NT2/D1 (cell line): ENCODE measurements at regions not wholly inside any gene's neighbourhood (a gene's known extent, or its start where the extent isn't known, plus 50 kb on each side); places are given as distances from the start of the nearest gene placed in this dataset.

ENCODE experiments used
- DNase-seq: peaks from one replicate; pipeline ENCODE4 v3.0.0-alpha.2; 2011; ENCODE audit warnings: low read depth, low spot score
- H3K27me3 ChIP-seq: 2 replicates; pipeline ENCODE4 v1.6.0; 2011; ENCODE audit warnings: mild to moderate bottlenecking; ENCODE audit not compliant: insufficient read length, insufficient read depth
- H3K36me3 ChIP-seq: 2 replicates; pipeline ENCODE4 v1.6.1; 2011; ENCODE audit warnings: mild to moderate bottlenecking, low read length, mixed read lengths; ENCODE audit not compliant: insufficient read depth, insufficient read length
- H3K4me1 ChIP-seq: 2 replicates; pipeline ENCODE4 v1.5.1; 2011; ENCODE audit not compliant: insufficient read depth, insufficient read length
- H3K4me3 ChIP-seq: 2 replicates; pipeline ENCODE4 v1.5.1; 2011; ENCODE audit warnings: low read depth; ENCODE audit not compliant: insufficient read length
- H3K9ac ChIP-seq: 2 replicates; pipeline ENCODE4 v1.6.0; 2011; ENCODE audit warnings: low read depth; ENCODE audit not compliant: insufficient read length
- H3K9me3 ChIP-seq: 2 replicates; pipeline ENCODE4 v1.5.1; 2011; ENCODE audit warnings: mild to moderate bottlenecking, low read length; ENCODE audit not compliant: insufficient read depth
- SUZ12 ChIP-seq: IDR thresholded peaks from 2 replicates; pipeline ENCODE4 v1.6.1; 2011; ENCODE audit not compliant: insufficient read length, insufficient read depth; ENCODE audit errors: extremely low read depth
- YY1 ChIP-seq: IDR thresholded peaks from 2 replicates; pipeline ENCODE4 v1.6.1; 2011; ENCODE audit not compliant: insufficient read length, insufficient read depth
- ZNF274 ChIP-seq: IDR thresholded peaks from 2 replicates; pipeline ENCODE4 v1.6.1; 2011; ENCODE audit warnings: mild to moderate bottlenecking, low read depth, low read length

DNA sequence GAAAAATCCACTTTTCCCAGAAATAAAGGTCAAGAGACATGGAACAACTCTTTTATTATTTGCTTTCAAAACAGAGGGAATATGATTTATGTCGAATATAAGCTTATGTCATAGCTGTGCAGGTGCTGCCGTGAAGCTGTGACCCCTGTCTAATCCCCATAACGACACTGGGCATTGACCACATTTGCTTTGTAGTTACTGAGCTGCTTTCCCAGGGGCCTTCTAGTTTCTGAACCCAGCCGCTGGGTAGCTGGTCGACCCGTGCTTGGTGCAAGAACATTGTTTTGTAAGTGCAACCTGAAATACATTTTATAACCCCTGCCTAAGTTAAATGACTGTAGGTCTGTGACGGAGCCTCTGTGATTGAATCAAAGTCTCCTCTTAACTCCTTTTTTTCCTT lies 144.9 kb upstream of the HDAC9 start:
- no peaks in the 10 kb centered on the region for H3K36me3 ChIP-seq
- no peaks in the 10 kb centered on the region for H3K4me1 ChIP-seq
- H3K27me3 ChIP-seq, result no peaks in the 10 kb centered on the region
- H3K4me3 ChIP-seq, result no peak overlapping the region
- no peaks in the 10 kb centered on the region for H3K9me3 ChIP-seq
- TF ChIP-seq SUZ12 (no peak), YY1 (no peak), ZNF274 (no peak)
- no peak for DNase-seq
- no peak overlapping the region for H3K9ac ChIP-seq

DNA sequence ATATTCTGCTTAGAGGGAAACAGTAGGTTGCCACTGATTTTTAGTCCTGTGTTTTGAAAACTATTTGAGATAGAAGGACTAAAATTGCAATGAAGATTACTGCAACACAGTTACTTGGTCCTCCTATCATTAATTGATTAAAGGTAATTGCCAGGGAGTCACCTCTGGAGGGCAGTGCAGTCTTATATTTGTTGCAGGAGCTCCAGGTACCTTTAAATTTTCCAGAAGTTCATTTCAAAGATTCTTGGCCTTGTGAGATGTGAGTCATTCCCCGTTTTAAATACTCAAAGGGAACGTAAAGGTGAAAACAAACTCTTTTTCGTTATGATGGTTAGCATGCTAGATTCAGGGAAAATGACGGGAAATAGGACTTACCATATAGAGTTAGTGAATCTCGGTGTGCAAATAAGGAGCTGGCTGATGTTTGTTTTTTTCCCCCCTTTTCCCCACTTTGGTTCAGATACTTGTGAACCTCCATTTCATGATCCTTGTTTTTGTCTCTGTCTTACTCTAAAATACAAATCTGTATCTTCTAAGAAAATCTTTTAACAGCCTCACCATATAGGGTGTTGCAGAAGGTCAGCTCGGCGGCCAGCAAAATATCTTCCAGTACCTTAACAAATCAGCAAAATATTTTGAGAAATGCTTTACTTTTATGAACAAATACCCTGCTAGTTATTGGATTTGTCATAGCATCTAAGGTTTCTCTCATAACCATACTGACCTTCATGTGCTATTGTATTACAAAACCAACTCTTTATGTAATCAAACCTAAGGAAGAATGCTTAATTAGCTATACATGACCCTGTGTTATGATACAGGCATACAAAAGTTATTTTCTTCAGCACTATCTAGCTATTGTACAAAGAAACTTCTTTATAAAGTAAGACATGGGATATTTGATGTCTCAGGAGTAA lies 143.0 kb upstream of the HDAC9 start:
- TF ChIP-seq SUZ12, result no peak
- TF ChIP-seq YY1, result no peak
- TF ChIP-seq ZNF274, result no peak
- peak; percentile 47 for DNase-seq

DNA sequence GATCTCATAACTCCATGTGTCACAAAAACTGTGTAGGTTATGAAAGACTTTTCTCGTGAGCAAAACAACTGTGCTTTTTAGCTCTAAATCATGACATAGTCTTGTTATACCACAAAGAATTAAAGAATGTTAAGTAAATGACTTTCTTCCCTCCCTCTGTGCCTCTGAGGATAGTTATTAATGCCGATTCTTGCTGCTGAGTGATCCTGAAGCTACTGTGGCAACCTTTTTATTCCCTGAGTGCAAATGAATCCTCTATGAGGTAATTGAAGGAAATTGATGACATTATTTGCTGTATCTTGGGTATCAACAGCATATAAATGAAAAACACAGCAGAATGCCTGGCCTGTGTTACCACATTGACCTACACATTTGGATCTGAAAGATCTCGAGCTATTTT lies 142.2 kb upstream of the HDAC9 start:
- no peak for DNase-seq
- Histone ChIP-seq H3K4me3 (no peak overlapping the region), H3K27me3 (no peaks in the 10 kb centered on the region), H3K4me1 (no peaks in the 10 kb centered on the region), H3K9ac (no peak overlapping the region), H3K36me3 (no peaks in the 10 kb centered on the region), H3K9me3 (no peaks in the 10 kb centered on the region)
- TF ChIP-seq ZNF274 (no peak), YY1 (no peak)

More for the DNA sequence above, 143.0 kb upstream of the HDAC9 start:
- no peaks in the 10 kb centered on the region for H3K36me3 ChIP-seq
- no peaks in the 10 kb centered on the region for H3K4me1 ChIP-seq
- no peak overlapping the region for H3K4me3 ChIP-seq
- H3K9me3 ChIP-seq, result no peaks in the 10 kb centered on the region
- no peak overlapping the region for H3K9ac ChIP-seq
- H3K27me3 ChIP-seq, result no peaks in the 10 kb centered on the region

DNA sequence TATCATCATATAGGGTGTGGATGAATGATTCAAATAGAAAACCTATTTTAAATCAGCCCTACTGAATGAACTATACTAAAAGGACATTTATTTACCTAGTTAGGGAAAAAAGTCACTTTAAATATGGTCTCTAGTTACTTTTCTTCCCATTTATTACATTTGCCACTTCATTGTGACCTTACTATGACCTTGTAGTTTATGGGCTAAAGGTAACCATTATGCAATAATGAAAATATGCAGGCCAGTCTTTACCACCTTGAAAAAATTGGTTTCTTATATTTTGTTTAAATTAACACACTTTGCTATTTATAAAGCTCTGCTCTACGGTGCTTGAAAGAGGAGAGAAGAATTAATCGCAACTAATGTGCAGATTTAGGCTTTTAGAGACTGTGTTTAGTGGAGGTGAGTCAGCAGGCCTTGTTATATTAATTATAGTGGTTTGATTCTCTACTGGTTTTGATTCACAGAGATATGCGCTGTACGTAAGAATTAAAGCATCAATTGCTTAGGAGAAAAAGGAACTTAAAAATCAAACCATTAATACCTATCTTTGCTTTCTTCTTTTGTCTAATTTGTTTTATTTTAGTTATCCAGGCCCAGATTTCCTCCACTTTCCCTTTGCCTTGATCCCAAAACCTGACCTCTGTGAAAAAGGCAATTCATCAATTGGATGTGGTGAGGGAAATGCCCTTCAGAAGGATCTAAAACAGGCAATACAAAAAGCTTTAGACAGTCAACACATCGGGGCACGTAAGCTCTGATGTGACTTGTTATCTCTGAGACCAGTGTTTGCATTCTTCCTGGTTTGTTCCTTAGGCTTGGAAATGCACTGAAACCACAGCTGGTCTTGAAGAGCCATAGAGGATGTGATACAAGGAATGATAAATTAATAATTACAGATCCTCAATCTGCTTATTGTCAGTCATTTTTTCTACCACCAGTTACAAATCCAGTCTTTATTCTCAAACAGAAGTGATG lies 141.2 kb upstream of the HDAC9 start:
- H3K4me3 ChIP-seq, result no peak overlapping the region
- no peak for TF ChIP-seq ZNF274
- no peak for TF ChIP-seq YY1
- no peak for TF ChIP-seq SUZ12
- H3K9ac ChIP-seq, result no peak overlapping the region
- DNase-seq, result no peak
- no peaks in the 10 kb centered on the region for H3K4me1 ChIP-seq
- H3K9me3 ChIP-seq, result no peaks in the 10 kb centered on the region
- H3K27me3 ChIP-seq, result no peaks in the 10 kb centered on the region
- no peaks in the 10 kb centered on the region for H3K36me3 ChIP-seq

DNA sequence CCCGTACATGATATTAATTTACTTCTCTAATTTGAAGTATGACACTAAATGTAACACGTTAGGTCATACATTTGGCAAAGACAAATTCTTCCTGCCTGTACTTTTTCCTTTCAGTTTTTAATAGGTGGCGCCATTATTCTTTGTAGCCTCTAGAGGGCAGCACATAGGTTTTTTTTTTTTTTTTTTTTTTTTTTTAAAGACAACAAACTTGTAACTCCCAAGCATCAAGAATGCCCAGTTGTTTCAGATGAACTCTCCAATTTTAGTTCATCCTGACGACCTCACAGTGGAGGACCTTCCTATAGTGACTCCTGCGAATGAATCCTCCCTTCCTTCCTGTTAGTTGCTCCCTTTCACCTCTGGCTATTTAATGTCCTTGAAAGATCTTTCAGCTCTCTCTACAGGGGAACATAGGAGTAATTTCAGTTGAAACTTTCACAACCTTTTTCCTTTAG lies 139.3 kb upstream of the HDAC9 start:
- H3K9ac ChIP-seq, result no peak overlapping the region
- no peak overlapping the region for H3K4me3 ChIP-seq
- H3K36me3 ChIP-seq, result no peaks in the 10 kb centered on the region
- H3K4me1 ChIP-seq, result no peaks in the 10 kb centered on the region
- no peak for DNase-seq
- H3K9me3 ChIP-seq, result no peaks in the 10 kb centered on the region
- TF ChIP-seq SUZ12 (no peak), ZNF274 (no peak), YY1 (no peak)
- no peaks in the 10 kb centered on the region for H3K27me3 ChIP-seq

DNA sequence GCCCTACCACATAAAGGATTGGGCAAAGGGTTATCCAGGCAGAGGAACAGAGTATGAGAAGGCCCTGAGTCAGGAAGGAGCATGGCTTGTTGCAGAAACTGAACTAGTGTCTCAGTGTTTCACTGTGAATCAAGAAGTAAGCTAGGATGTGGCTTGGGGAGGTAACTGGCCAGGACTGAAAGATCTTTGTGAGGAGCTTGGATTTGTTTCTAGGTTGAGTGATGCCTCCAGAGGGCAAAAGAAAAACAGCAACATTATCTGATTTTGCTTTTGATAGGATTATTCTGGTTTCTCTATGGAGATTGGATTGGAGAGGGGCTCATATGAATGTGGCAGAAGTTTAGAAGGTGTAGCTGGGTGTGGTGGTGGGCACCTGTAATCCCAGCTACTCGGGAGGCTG lies 137.9 kb upstream of the HDAC9 start:
- H3K27me3 ChIP-seq, result no peaks in the 10 kb centered on the region
- DNase-seq, result no peak
- no peaks in the 10 kb centered on the region for H3K36me3 ChIP-seq
- no peak overlapping the region for H3K4me3 ChIP-seq
- H3K4me1 ChIP-seq, result no peaks in the 10 kb centered on the region
- no peak overlapping the region for H3K9ac ChIP-seq
- H3K9me3 ChIP-seq, result no peaks in the 10 kb centered on the region
- no peak for TF ChIP-seq YY1
- no peak for TF ChIP-seq SUZ12
- TF ChIP-seq ZNF274, result no peak

DNA sequence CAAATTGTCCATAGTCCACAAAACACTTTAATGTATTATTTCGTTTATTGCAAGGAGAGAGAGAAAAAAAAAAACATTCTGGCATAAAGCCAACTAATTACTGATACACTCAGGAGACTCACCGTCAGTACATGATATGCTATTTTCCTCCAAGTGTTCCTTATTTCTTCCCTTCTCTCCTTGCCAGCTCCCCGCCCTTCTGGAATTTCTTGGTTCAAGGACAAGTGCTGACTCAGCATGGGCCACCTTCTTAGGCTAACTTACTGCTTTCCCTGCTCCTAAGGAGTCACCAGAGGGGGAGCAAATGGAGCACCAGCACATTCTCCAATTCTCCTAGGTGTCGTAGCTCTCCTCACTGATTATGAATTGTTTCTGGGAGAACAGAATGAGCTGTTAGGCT lies 133.8 kb upstream of the HDAC9 start:
- no peaks in the 10 kb centered on the region for H3K36me3 ChIP-seq
- TF ChIP-seq SUZ12, result no peak
- TF ChIP-seq ZNF274, result no peak
- no peaks in the 10 kb centered on the region for H3K27me3 ChIP-seq
- no peak overlapping the region for H3K4me3 ChIP-seq
- H3K9ac ChIP-seq, result no peak overlapping the region
- DNase-seq, result peak; percentile 90
- H3K9me3 ChIP-seq, result no peaks in the 10 kb centered on the region
- no peaks in the 10 kb centered on the region for H3K4me1 ChIP-seq
